ENCODE measurements at regions not wholly inside any gene's neighbourhood (a gene's known extent, or its start where the extent isn't known, plus 50 kb on each side); places are given as distances from the start of the nearest gene placed in this dataset.

DNA sequence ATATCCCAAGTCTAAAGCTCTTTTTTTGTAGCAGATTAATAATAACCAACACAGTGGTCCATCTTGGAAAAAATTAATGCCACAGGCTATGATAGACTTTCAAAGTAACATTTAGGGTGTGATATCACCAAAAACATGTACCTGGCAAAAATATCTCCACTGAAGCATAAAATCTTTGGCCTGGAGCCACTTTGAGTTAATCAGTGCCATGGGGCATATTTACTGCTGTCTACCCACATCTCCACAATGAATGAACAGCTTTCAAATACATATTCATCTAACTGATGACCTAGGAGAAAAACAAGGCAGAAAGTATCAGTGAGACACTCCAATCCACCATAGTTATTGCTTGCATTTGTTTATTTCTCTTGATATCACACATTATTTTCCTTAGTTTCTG, 296.0 kb upstream of the MDFIC2 start:
- Histone ChIP-seq H3K27me3 (no peaks in the 10 kb centered on the region), H3K27ac (no peak overlapping the region), H3K9me3 (no peaks in the 10 kb centered on the region), H3K4me1 (peaks cover 0 to 5% of the 10 kb centered on the region in 2 donors), H3K36me3 (no peaks in the 10 kb centered on the region), H3K4me3 (replicated peaks in 1 of 3) (no peak overlapping the region)
- TF ChIP-seq, protein P1, sequence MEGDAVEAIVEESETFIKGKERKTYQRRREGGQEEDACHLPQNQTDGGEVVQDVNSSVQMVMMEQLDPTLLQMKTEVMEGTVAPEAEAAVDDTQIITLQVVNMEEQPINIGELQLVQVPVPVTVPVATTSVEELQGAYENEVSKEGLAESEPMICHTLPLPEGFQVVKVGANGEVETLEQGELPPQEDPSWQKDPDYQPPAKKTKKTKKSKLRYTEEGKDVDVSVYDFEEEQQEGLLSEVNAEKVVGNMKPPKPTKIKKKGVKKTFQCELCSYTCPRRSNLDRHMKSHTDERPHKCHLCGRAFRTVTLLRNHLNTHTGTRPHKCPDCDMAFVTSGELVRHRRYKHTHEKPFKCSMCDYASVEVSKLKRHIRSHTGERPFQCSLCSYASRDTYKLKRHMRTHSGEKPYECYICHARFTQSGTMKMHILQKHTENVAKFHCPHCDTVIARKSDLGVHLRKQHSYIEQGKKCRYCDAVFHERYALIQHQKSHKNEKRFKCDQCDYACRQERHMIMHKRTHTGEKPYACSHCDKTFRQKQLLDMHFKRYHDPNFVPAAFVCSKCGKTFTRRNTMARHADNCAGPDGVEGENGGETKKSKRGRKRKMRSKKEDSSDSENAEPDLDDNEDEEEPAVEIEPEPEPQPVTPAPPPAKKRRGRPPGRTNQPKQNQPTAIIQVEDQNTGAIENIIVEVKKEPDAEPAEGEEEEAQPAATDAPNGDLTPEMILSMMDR (IDR thresholded peaks at IDR 0.05): no peak
- no peak for TF ChIP-seq POLR2A (IDR thresholded peaks at IDR 0.05)
- peak in 1 of 2 donors; percentile 13 for DNase-seq
- intact Hi-C loops (cut with DNase I): no loop called here

DNA sequence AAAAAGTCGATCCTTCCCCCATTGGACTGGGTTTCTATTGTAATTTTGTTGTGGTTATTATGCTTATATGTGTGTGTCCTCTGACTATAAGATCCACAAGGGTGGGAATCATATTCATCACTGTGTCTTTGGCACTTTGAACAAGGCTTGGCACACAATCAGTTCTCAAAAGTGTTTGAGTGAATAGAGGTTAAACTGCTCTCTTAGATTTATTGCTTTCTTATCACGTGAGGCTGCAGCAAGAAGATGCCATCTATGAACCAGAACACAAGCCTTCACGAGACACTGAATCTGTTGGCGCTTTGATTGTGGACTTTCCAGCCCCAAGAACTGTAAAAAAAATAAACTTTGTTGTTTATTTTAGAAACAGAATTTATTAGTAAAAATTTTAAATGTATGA, 295.0 kb upstream of the MDFIC2 start:
- Histone ChIP-seq H3K27ac (no peak overlapping the region), H3K27me3 (no peaks in the 10 kb centered on the region), H3K4me1 (peaks cover 0 to 5% of the 10 kb centered on the region in 2 donors), H3K4me3 (replicated peaks in 1 of 3) (no peak overlapping the region), H3K36me3 (no peaks in the 10 kb centered on the region), H3K9me3 (no peaks in the 10 kb centered on the region)
- DNase-seq: no peak
- WGBS, 2 donors: 70 to 86% methylated on average over 4 of the region's 4 CpGs
- intact Hi-C loops (cut with DNase I): no loop called here
- TF ChIP-seq, protein P1 (IDR thresholded peaks at IDR 0.05): no peak
- no peak for TF ChIP-seq POLR2A (IDR thresholded peaks at IDR 0.05)

DNA sequence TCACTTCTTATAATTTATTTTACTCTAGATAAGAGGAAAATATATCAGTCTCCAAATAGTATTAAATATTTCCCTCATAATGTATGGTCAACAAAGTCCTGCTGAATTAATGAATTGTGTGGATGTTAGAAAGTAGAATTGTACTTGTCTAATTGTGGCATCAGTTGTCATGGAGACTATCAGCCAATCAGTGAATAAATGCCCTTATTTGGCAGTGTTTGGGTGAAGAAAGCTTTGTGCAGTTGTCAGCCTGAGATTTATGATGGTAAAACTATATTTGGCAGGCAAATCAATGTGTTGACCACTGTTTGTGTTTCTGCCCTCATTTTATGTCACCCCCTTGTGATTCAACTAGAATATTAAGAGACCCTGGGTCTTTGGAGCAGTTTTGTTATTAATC, 293.6 kb upstream of the MDFIC2 start:
- Histone ChIP-seq H3K36me3 (no peaks in the 10 kb centered on the region), H3K4me1 (peaks cover 0 to 5% of the 10 kb centered on the region in 2 donors), H3K27me3 (no peaks in the 10 kb centered on the region), H3K4me3 (replicated peaks in 1 of 3) (no peak overlapping the region), H3K27ac (no peak overlapping the region), H3K9me3 (no peaks in the 10 kb centered on the region)
- intact Hi-C loops (cut with DNase I): no loop called here
- DNase-seq: no peak
- no peak for TF ChIP-seq POLR2A (IDR thresholded peaks at IDR 0.05)
- TF ChIP-seq, protein P1 (IDR thresholded peaks at IDR 0.05): no peak

DNA sequence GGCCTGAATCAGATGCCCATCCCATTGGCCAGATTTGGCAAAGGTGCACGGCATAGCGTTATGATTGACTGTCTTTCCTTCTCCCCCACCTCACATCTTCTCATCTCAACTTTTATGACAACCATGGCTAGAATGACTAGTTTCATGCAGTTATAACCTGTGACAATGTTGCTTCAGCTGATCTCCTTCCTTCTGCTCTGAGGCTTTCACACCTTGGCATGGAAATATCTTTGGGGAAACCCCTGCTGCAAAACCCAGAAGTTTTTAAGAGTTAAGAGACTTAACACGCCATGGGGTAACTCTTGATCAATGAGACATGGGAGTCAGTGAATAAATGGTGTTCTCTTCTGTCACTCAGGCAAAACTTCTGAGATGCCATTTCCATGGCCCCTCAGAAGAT, 290.7 kb upstream of the MDFIC2 start:
- Histone ChIP-seq H3K36me3 (no peaks in the 10 kb centered on the region), H3K4me3 (replicated peaks in 1 of 3) (no peak overlapping the region), H3K9me3 (no peaks in the 10 kb centered on the region), H3K27me3 (no peaks in the 10 kb centered on the region), H3K4me1 (no peaks in the 10 kb centered on the region), H3K27ac (no peak overlapping the region)
- WGBS, 2 donors: 80 to 83% methylated on average over 3 of the region's 3 CpGs
- TF ChIP-seq, protein P1 (IDR thresholded peaks at IDR 0.05): no peak
- no peak for TF ChIP-seq POLR2A (IDR thresholded peaks at IDR 0.05)
- DNase-seq: no peak
- intact Hi-C loops (cut with DNase I): no loop called here

DNA sequence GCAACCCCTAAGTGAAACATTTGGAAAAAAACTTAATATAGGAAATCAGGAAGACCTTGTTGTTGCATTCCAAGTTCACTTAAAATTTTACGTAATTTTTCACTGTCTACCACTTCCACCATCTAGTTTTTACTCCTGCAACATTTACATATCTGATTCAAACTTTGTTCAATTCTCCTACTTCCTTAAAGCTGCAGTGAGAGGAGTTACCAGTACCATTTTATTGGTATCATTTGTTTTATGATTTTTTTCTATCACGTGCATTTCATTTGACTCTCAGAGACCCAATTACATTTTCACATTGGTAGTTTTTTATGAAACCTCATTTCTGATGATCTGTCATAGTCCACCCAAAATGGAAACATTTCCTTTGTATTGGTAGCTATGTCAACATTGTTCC, 284.9 kb upstream of the MDFIC2 start:
- 97 to 98% methylated on average over 2 of the region's 2 CpGs for WGBS, 2 donors
- no peak for TF ChIP-seq POLR2A (IDR thresholded peaks at IDR 0.05)
- TF ChIP-seq, protein P1 (IDR thresholded peaks at IDR 0.05): no peak
- no peak overlapping the region for H3K27ac ChIP-seq
- DNase-seq: no peak
- no peaks in the 10 kb centered on the region for H3K36me3 ChIP-seq
- intact Hi-C loops (cut with DNase I): no loop called here
- no peaks in the 10 kb centered on the region for H3K27me3 ChIP-seq
- H3K4me3 ChIP-seq (replicated peaks in 1 of 3): no peak overlapping the region
- no peaks in the 10 kb centered on the region for H3K4me1 ChIP-seq
- no peaks in the 10 kb centered on the region for H3K9me3 ChIP-seq

Data from thyroid gland (tissue), 4 donors.